A549 (cell line): ENCODE measurements at regions not wholly inside any gene's neighbourhood (a gene's known extent, or its start where the extent isn't known, plus 50 kb on each side); places are given as distances from the start of the nearest gene placed in this dataset.

Source experiments
- CHD4 ChIP-seq: fragments of 200-600 bp; sonication (generic); IDR thresholded peaks from 2 replicates; pipeline ENCODE4 v1.6.1; 2016; ENCODE audit warnings: antibody characterized with exemption, mild to moderate bottlenecking, borderline replicate concordance
- EP300 ChIP-seq, 2 experiments: fragments of >200 bp; sonication (Bioruptor Twin); formaldehyde crosslinking; IDR thresholded peaks; 2 replicates in 1 of 2; 3 replicates in 1 of 2; pipeline ENCODE4 v1.6.1; 2016 to 2017
- MAFK ChIP-seq: fragments of 450-650 bp; IDR thresholded peaks from 2 replicates; pipeline ENCODE4 v1.6.1; 2014; ENCODE audit not compliant: partially characterized antibody
- MYC ChIP-seq: IDR thresholded peaks from 2 replicates; pipeline ENCODE4 v1.6.1; 2012; ENCODE audit warnings: mild to moderate bottlenecking, inconsistent platforms, low read length, improper control_type of control experiment, borderline replicate concordance
- POLR2A ChIP-seq: IDR thresholded peaks from 2 replicates; pipeline ENCODE4 v1.6.1; 2012; ENCODE audit warnings: mild to moderate bottlenecking, low read length
- POLR2AphosphoS2 ChIP-seq: conservative IDR thresholded peaks from 2 replicates; pipeline ENCODE4 v1.6.1; 2012; ENCODE audit warnings: low read length, improper control_type of control experiment, inconsistent platforms
- SMC3 ChIP-seq: fragments of >200 bp; sonication (Bioruptor Twin); formaldehyde crosslinking; IDR thresholded peaks from 3 replicates; pipeline ENCODE4 v1.6.1; 2018; ENCODE audit warnings: inconsistent platforms
- TP53 ChIP-seq: fragments of 250-450 bp; sonication (Bioruptor Pico); IDR thresholded peaks from 2 replicates; pipeline ENCODE4 v1.5.0; 2021; ENCODE audit warnings: mild to moderate bottlenecking, moderate library complexity
- TF ChIP-seq, protein P1 (sequence below): fragments of >200 bp; sonication (Bioruptor Twin); formaldehyde crosslinking; IDR thresholded peaks from 3 replicates; pipeline ENCODE4 v1.5.1; 2016
- TF ChIP-seq, protein P2 (sequence below): fragments of 200-600 bp; sonication (generic); IDR thresholded peaks from 2 replicates; pipeline ENCODE4 v1.6.1; 2016; ENCODE audit warnings: antibody characterized with exemption, mild to moderate bottlenecking, moderate library complexity

DNA sequence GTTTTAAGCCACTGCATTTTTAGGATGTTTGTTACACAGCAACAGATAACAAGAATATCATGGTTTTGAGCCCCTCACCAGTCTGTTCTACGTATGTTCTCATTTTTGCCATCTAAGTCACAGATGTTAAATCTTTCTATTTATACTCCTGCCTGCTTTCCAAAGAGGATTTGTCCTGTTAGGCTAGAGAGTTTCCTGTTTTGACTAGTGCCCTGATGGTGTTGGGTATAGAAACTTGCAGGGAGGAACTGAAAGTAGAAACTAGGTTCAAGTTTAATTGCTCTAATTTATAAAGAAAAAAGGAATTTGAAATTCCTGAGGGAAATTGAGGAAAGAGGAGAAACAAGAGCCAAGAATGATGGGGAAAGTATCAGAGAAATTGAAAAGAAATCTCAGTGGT, 74.4 kb upstream of the COCH start:
- TF ChIP-seq POLR2AphosphoS2 (no peak), POLR2A (no peak), SMC3 (no peak), EP300 (IDR thresholded peaks at IDR 0.05) (no peak), MYC (no peak), MAFK (no peak), TP53 (CRISPR knock-in tag) (no peak), CHD4 (no peak)
- TF ChIP-seq, protein P1, sequence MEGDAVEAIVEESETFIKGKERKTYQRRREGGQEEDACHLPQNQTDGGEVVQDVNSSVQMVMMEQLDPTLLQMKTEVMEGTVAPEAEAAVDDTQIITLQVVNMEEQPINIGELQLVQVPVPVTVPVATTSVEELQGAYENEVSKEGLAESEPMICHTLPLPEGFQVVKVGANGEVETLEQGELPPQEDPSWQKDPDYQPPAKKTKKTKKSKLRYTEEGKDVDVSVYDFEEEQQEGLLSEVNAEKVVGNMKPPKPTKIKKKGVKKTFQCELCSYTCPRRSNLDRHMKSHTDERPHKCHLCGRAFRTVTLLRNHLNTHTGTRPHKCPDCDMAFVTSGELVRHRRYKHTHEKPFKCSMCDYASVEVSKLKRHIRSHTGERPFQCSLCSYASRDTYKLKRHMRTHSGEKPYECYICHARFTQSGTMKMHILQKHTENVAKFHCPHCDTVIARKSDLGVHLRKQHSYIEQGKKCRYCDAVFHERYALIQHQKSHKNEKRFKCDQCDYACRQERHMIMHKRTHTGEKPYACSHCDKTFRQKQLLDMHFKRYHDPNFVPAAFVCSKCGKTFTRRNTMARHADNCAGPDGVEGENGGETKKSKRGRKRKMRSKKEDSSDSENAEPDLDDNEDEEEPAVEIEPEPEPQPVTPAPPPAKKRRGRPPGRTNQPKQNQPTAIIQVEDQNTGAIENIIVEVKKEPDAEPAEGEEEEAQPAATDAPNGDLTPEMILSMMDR, result no peak
- TF ChIP-seq, protein P2, sequence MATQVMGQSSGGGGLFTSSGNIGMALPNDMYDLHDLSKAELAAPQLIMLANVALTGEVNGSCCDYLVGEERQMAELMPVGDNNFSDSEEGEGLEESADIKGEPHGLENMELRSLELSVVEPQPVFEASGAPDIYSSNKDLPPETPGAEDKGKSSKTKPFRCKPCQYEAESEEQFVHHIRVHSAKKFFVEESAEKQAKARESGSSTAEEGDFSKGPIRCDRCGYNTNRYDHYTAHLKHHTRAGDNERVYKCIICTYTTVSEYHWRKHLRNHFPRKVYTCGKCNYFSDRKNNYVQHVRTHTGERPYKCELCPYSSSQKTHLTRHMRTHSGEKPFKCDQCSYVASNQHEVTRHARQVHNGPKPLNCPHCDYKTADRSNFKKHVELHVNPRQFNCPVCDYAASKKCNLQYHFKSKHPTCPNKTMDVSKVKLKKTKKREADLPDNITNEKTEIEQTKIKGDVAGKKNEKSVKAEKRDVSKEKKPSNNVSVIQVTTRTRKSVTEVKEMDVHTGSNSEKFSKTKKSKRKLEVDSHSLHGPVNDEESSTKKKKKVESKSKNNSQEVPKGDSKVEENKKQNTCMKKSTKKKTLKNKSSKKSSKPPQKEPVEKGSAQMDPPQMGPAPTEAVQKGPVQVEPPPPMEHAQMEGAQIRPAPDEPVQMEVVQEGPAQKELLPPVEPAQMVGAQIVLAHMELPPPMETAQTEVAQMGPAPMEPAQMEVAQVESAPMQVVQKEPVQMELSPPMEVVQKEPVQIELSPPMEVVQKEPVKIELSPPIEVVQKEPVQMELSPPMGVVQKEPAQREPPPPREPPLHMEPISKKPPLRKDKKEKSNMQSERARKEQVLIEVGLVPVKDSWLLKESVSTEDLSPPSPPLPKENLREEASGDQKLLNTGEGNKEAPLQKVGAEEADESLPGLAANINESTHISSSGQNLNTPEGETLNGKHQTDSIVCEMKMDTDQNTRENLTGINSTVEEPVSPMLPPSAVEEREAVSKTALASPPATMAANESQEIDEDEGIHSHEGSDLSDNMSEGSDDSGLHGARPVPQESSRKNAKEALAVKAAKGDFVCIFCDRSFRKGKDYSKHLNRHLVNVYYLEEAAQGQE, result no peak
